ENCODE measurements at regions not wholly inside any gene's neighbourhood (a gene's known extent, or its start where the extent isn't known, plus 50 kb on each side); places are given as distances from the start of the nearest gene placed in this dataset.

DNA sequence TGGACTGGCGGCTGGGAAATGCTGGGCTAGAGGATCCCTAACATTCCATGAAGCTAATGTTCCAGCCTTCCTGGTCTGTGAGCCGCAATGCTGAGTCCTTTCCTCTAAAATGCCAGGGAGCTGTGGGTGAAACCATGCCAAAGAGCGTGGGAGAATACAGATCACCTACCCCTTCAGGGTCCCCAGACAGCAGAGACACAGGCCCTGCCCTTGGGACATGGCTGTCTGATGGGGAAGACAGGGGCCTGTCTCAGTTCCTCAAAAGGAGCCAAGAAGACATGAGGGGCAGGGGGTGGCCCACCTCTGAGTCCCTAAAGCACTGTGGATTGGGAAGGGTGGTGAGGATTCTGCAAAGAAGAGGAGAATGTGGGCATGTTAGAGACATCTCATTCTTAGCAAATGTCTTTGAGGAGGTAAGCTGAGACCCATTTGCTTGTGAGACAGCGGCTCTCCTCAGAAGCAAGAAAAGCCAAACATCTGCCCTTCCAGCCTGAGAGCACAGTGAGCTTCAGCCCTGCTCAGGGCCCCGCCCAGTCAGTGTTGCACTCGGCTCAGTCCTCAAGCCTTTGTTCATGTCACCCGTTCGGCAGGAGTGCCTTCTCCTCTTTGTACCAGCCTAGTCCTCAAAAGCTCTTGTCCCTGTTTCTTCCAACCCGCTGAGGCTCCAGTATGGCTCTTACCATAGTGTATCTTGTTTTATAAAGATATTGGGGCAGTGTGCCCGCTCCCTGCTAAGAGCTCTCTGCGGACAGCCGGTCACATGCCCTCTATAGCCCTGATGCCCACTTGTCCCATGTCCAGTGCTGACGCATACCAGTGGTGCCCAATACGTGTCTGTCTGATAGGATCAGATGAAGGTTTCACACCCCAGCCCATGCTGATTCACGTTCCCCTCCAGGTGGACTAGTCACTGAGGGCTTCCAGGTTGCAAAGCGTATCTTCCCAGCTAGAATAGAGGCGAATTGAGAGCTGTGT lies 286.2 kb downstream of the CYP26B1 start:
- Histone ChIP-seq H3K36me3 (replicated peaks in 1 of 2; ENCODE audit: insufficient read depth in 1 of 2, low read depth in 2 of 2) (no peaks in the 10 kb centered on the region), H3K4me1 (no peaks in the 10 kb centered on the region), H3K9me3 (no peaks in the 10 kb centered on the region), H3K27me3 (no peaks in the 10 kb centered on the region), H3K4me3 (no peak overlapping the region), H3K27ac (no peak overlapping the region)
- TF ChIP-seq POLR2A (IDR thresholded peaks at IDR 0.05): no peak
- TF ChIP-seq, protein P1, sequence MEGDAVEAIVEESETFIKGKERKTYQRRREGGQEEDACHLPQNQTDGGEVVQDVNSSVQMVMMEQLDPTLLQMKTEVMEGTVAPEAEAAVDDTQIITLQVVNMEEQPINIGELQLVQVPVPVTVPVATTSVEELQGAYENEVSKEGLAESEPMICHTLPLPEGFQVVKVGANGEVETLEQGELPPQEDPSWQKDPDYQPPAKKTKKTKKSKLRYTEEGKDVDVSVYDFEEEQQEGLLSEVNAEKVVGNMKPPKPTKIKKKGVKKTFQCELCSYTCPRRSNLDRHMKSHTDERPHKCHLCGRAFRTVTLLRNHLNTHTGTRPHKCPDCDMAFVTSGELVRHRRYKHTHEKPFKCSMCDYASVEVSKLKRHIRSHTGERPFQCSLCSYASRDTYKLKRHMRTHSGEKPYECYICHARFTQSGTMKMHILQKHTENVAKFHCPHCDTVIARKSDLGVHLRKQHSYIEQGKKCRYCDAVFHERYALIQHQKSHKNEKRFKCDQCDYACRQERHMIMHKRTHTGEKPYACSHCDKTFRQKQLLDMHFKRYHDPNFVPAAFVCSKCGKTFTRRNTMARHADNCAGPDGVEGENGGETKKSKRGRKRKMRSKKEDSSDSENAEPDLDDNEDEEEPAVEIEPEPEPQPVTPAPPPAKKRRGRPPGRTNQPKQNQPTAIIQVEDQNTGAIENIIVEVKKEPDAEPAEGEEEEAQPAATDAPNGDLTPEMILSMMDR (IDR thresholded peaks at IDR 0.05): no peak
- intact Hi-C loops (cut with DNase I): no loop called here
- WGBS, 2 donors: 73% methylated on average over 17 of the region's 17 CpGs
- no peak for DNase-seq
- ATAC-seq: no peak

GRCh38 chr2:71860381-71860926 lies 287.2 kb downstream of the CYP26B1 start:
- DNase-seq (no peak), ATAC-seq (no peak)
- WGBS, 2 donors: 74 to 82% methylated on average over 4 of the region's 4 CpGs
- intact Hi-C loops (cut with DNase I): no loop called here
- no peaks in the 10 kb centered on the region for H3K36me3 ChIP-seq (replicated peaks in 1 of 2; ENCODE audit: insufficient read depth in 1 of 2, low read depth in 2 of 2)
- no peaks in the 10 kb centered on the region for H3K27me3 ChIP-seq
- H3K4me1 ChIP-seq: no peaks in the 10 kb centered on the region
- H3K4me3 ChIP-seq: no peak overlapping the region
- no peak overlapping the region for H3K27ac ChIP-seq
- no peak for TF ChIP-seq POLR2A (IDR thresholded peaks at IDR 0.05)
- no peaks in the 10 kb centered on the region for H3K9me3 ChIP-seq

GRCh38 chr2:71859211-71859847 lies 288.3 kb downstream of the CYP26B1 start:
- Histone ChIP-seq H3K27me3 (no peaks in the 10 kb centered on the region), H3K9me3 (no peaks in the 10 kb centered on the region), H3K27ac (no peak overlapping the region), H3K4me3 (no peak overlapping the region), H3K4me1 (no peaks in the 10 kb centered on the region), H3K36me3 (replicated peaks in 1 of 2; ENCODE audit: insufficient read depth in 1 of 2, low read depth in 2 of 2) (no peaks in the 10 kb centered on the region)
- ATAC-seq: no peak
- 80 to 84% methylated on average over 7 of the region's 7 CpGs for WGBS, 2 donors
- intact Hi-C loops (cut with DNase I): no loop called here
- TF ChIP-seq, protein P1 (IDR thresholded peaks at IDR 0.05): no peak
- TF ChIP-seq POLR2A (IDR thresholded peaks at IDR 0.05): no peak
- DNase-seq: no peak

DNA sequence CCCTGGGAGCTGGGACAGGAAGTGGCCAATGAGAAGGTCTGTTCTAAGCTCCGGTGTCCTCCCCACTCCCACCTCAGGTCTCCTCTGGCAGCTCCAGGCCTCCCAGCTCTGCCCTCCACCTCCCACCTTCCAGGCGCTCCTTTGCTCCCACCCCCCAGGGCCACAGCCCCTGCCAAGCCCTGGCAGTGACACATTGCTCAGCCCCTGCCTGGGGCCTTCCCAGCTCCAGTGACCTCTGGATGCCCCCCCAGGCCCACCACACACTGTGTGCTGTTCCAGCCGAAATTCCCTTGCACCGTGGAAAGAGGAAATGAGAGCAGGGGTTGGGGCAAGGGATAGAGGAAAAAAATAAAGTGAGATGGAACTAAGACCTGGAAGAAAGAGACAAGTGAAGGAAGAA lies 289.6 kb downstream of the CYP26B1 start:
- ATAC-seq (no peak), DNase-seq (no peak)
- no peaks in the 10 kb centered on the region for H3K27me3 ChIP-seq
- intact Hi-C loops (cut with DNase I): no loop called here
- H3K4me1 ChIP-seq: no peaks in the 10 kb centered on the region
- WGBS, 2 donors: 65 to 88% methylated on average over 4 of the region's 4 CpGs
- no peaks in the 10 kb centered on the region for H3K36me3 ChIP-seq (replicated peaks in 1 of 2; ENCODE audit: insufficient read depth in 1 of 2, low read depth in 2 of 2)
- no peaks in the 10 kb centered on the region for H3K9me3 ChIP-seq
- no peak overlapping the region for H3K27ac ChIP-seq
- H3K4me3 ChIP-seq: no peak overlapping the region
- TF ChIP-seq, protein P1 (IDR thresholded peaks at IDR 0.05): no peak
- no peak for TF ChIP-seq POLR2A (IDR thresholded peaks at IDR 0.05)

DNA sequence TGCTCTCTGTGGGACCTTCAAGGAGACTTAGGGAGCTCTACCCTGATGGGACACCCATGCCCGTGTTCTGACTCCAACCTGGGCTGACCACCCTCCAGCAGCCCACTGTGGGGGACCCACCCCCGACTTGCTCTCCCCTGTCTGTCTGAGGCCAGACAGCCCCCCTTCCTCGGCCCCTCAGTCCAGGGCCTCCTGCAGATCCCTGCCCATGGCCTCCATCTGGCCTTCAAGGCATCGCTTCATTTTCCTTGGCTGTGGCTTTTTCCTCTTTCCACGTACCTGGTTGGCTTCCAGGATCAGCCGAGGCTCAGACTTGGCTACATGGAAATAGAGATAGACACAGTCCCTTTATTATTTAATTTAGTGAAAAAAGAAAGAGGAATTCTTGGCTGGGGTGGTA lies 290.0 kb downstream of the CYP26B1 start:
- Histone ChIP-seq H3K27ac (no peak overlapping the region), H3K27me3 (no peaks in the 10 kb centered on the region), H3K36me3 (replicated peaks in 1 of 2; ENCODE audit: insufficient read depth in 1 of 2, low read depth in 2 of 2) (no peaks in the 10 kb centered on the region), H3K4me1 (no peaks in the 10 kb centered on the region), H3K4me3 (no peak overlapping the region), H3K9me3 (no peaks in the 10 kb centered on the region)
- TF ChIP-seq POLR2A (IDR thresholded peaks at IDR 0.05): no peak
- TF ChIP-seq, protein P1 (IDR thresholded peaks at IDR 0.05): no peak
- ATAC-seq (no peak), DNase-seq (no peak)
- WGBS, 2 donors: 73 to 81% methylated on average over 6 of the region's 6 CpGs
- intact Hi-C loops (cut with DNase I): no loop called here
